HepG2 (cell line): ENCODE measurements at regions not wholly inside any gene's neighbourhood (a gene's known extent, or its start where the extent isn't known, plus 50 kb on each side); places are given as distances from the start of the nearest gene placed in this dataset.

ENCODE experiments used
- MAX ChIP-seq: IDR thresholded peaks from 2 replicates; pipeline ENCODE4 v1.6.1; 2012; ENCODE audit warnings: inconsistent platforms
- ZNF274 ChIP-seq: sonication (generic); formaldehyde crosslinking; IDR thresholded peaks from 2 replicates; pipeline ENCODE4 v1.5.1; 2020; ENCODE audit warnings: mild to moderate bottlenecking, missing genetic modification reagents

DNA sequence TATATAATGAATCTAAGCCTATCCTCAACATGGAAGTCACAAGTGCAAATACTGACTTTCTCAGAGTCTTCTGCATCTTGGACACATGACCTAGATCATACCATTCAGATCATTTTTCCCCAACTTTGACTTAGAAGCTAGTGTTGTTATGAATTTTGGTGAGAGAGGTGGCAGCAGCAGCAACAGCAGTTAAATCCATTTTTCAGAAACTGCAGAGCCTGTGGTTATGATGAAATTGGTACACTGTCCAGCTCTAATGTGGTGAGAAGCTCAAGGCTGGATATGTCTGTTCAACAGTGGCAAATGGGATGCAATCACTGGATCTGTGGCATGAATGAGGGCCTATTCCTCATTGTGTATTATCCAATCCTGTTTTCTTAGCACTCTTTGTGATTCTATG is 290.1 kb upstream of the SATB1 start:
- TF ChIP-seq MAX, result no peak
- no peak for TF ChIP-seq ZNF274
